GM10248 (cell line): ENCODE measurements at regions not wholly inside any gene's neighbourhood (a gene's known extent, or its start where the extent isn't known, plus 50 kb on each side); places are given as distances from the start of the nearest gene placed in this dataset.
"Not testable (repeated sequence)": the region's sequence is repeated elsewhere in the genome, so short reads cannot be mapped to it uniquely, and the experiment has no call there.

Source experiments
- CTCF ChIA-PET: fragments of 300-600 bp; sonication (Branson Sonifier 250); formaldehyde crosslinking; extraction: SDS; loops from one replicate; lab custom pipeline; 2021; ENCODE audit warnings: antibody characterized with exemption; lab: Yijun Ruan, JAX
- POLR2A ChIA-PET: fragments of 350-650 bp; sonication (Branson Sonifier 250); formaldehyde crosslinking; extraction: SDS; loops from one replicate; lab custom pipeline; 2020; ENCODE audit warnings: antibody characterized with exemption; lab: Yijun Ruan, JAX
- DNase-seq: peaks from one replicate; pipeline ENCODE4 v3.0.0; 2012; ENCODE audit errors: extremely low spot score
- CTCF ChIP-seq: IDR thresholded peaks from 2 replicates; pipeline ENCODE4 v1.5.1; 2012; ENCODE audit warnings: mild to moderate bottlenecking, low read depth; ENCODE audit errors: extremely low read depth, missing control alignments, control extremely low read depth

- POLR2A ChIA-PET: no interaction called here
- CTCF ChIA-PET: interaction anchor here (1.5 kb wide), 1 partner anchor 15 kb away, joined by 4 read pairs; no protein-coding TSS in a partner anchor
- DNase-seq: no peak
- no peak for TF ChIP-seq CTCF
Observed at GRCh38 chr13:91046715-91047327, 300.7 kb upstream of the MIR17HG start.

GRCh38 chr13:91050970-91051369 is 296.5 kb upstream of the MIR17HG start:
- no peak for TF ChIP-seq CTCF
- ChIA-PET POLR2A (no interaction called here), CTCF (no interaction called here)
- DNase-seq: no peak

- DNase-seq: no peak
- TF ChIP-seq CTCF: no peak
- CTCF ChIA-PET: interaction anchor here (1.1 to 1.4 kb wide), 2 partner anchors 15 to 29 kb away, joined by 3 read pairs; no protein-coding TSS in a partner anchor
- POLR2A ChIA-PET: no interaction called here
Observed at GRCh38 chr13:91052876-91053275, 294.6 kb upstream of the MIR17HG start.

GRCh38 chr13:91053318-91054065 is 294.0 kb upstream of the MIR17HG start:
- POLR2A ChIA-PET: no interaction called here
- TF ChIP-seq CTCF: no peak
- no peak for DNase-seq

GRCh38 chr13:91054902-91055301 is 292.6 kb upstream of the MIR17HG start:
- ChIA-PET CTCF (interaction anchor here (1.2 to 1.5 kb wide), 2 partner anchors 9 to 11 kb away, joined by 3 to 4 read pairs; no protein-coding TSS in a partner anchor), POLR2A (no interaction called here)

More at GRCh38 chr13:91053318-91054065, 294.0 kb upstream of the MIR17HG start:
- CTCF ChIA-PET: interaction anchor here (1.1 to 1.4 kb wide), 2 partner anchors 15 to 28 kb away, joined by 3 read pairs; no protein-coding TSS in a partner anchor

GRCh38 chr13:91056746-91057145 is 290.7 kb upstream of the MIR17HG start:
- peak; percentile 7 for DNase-seq
- ChIA-PET POLR2A (no interaction called here), CTCF (interaction anchor here (1.4 kb wide), 1 partner anchor 9 kb away, joined by 4 read pairs; no protein-coding TSS in a partner anchor)
- TF ChIP-seq CTCF: no peak

More at GRCh38 chr13:91054902-91055301, 292.6 kb upstream of the MIR17HG start:
- no peak for TF ChIP-seq CTCF
- DNase-seq: no peak

- CTCF ChIA-PET, POLR2A ChIA-PET, DNase-seq: not testable (repeated sequence)
Observed at GRCh38 chr13:91057507-91057906, 290.0 kb upstream of the MIR17HG start.
